GM12878 (cell line): ENCODE measurements at regions not wholly inside any gene's neighbourhood (a gene's known extent, or its start where the extent isn't known, plus 50 kb on each side); places are given as distances from the start of the nearest gene placed in this dataset.

Source experiments
- ATAC-seq: fragments of 200-7000 bp; cut with Tn5 transposase; 3 replicates; pipeline ENCODE4 v1.9.1; 2020; ENCODE audit warnings: mild to moderate bottlenecking, moderate library complexity
- BruUV-seq: library from RNA; stranded (reverse); fragments of 400-500 nt; replicated peaks from 2 replicates; lab custom pipeline; 2021; lab: Mats Ljungman, UMichigan
- CTCF ChIA-PET: fragments of 300-600 bp; sonication (Branson Sonifier 250); formaldehyde crosslinking; extraction: SDS; loops from one replicate; lab custom pipeline; 2021; ENCODE audit warnings: inconsistent platforms; lab: Yijun Ruan, JAX
- POLR2A ChIA-PET: fragments of 350-600 bp; formaldehyde crosslinking; extraction: SDS; loops from one replicate; lab custom pipeline; 2021; ENCODE audit warnings: inconsistent platforms; lab: Charles Lee
- RAD21 ChIA-PET: fragments of 300-600 bp; sonication (Branson Sonifier 250); formaldehyde crosslinking; loops from one replicate; lab custom pipeline; 2023; ENCODE audit warnings: antibody characterized with exemption; ENCODE audit not compliant: unreplicated experiment; lab: Charles Lee
- SMC1A ChIA-PET: fragments of 300-600 bp; sonication (Branson Sonifier 250); formaldehyde crosslinking; loops from one replicate; lab custom pipeline; 2023; ENCODE audit not compliant: unreplicated experiment, uncharacterized antibody; lab: Charles Lee
- DNase-seq: peaks from one replicate; pipeline ENCODE4 v3.0.0-alpha.2; 2011; ENCODE audit warnings: low read depth, low spot score
- FAIRE-seq: peaks from 3 replicates; lab custom pipeline; 2011; peaks lifted over from hg19 to GRCh38; lab: Jason Lieb, UNC
- H2AFZ ChIP-seq: 2 replicates; pipeline ENCODE4 v1.6.0; 2011; ENCODE audit warnings: low read depth, low read length, control low read depth; ENCODE audit not compliant: control insufficient read depth
- H3K27ac ChIP-seq: 2 replicates; pipeline ENCODE4 v1.5.1; 2011; ENCODE audit warnings: control low read depth; ENCODE audit not compliant: control insufficient read depth, insufficient read depth
- H3K27me3 ChIP-seq, 2 experiments: replicated peaks in 1 of 2; 2 replicates each; pipeline versions ENCODE4 v1.6.0 to v1.6.1; 2011; ENCODE audit warnings: low read length in 1 of 2; ENCODE audit not compliant: control insufficient read depth in 2 of 2, insufficient read depth in 2 of 2
- H3K36me3 ChIP-seq, 2 experiments: 2 replicates each; pipeline ENCODE4 v1.5.1; 2011; ENCODE audit warnings: low read length in 1 of 2; ENCODE audit not compliant: control insufficient read depth in 2 of 2, insufficient read depth in 2 of 2
- H3K4me1 ChIP-seq: 2 replicates; pipeline ENCODE4 v1.6.1; 2011; ENCODE audit warnings: mild to moderate bottlenecking, low read length, moderate library complexity, mixed read lengths; ENCODE audit not compliant: control insufficient read depth, insufficient read depth
- H3K4me2 ChIP-seq: 2 replicates; pipeline ENCODE4 v1.6.0; 2011; ENCODE audit warnings: control low read depth; ENCODE audit not compliant: control insufficient read depth, insufficient read depth
- H3K4me3 ChIP-seq: fragments of 200-600 bp; sonication (generic); 2 replicates; pipeline ENCODE4 v1.5.1; 2016
- H3K79me2 ChIP-seq: 2 replicates; pipeline ENCODE4 v1.6.0; 2011; ENCODE audit warnings: low read length; ENCODE audit not compliant: control insufficient read depth, insufficient read depth
- H3K9ac ChIP-seq: 2 replicates; pipeline ENCODE4 v1.8.0; 2011; ENCODE audit warnings: low read length, control low read depth, mixed read lengths; ENCODE audit not compliant: control insufficient read depth, insufficient read depth
- H3K9me3 ChIP-seq: replicated peaks from 3 replicates; pipeline ENCODE4 v1.5.1; 2011; ENCODE audit warnings: mild to moderate bottlenecking, low read length; ENCODE audit not compliant: control insufficient read depth, insufficient read depth
- H4K20me1 ChIP-seq: 2 replicates; pipeline ENCODE4 v1.6.0; 2011; ENCODE audit not compliant: control insufficient read depth, insufficient read depth
- BMI1 ChIP-seq: fragments of 450-650 bp; IDR thresholded peaks from 2 replicates; pipeline ENCODE4 v1.6.1; 2016; ENCODE audit warnings: mild to moderate bottlenecking, moderate library complexity, borderline replicate concordance
- CREB1 ChIP-seq: IDR thresholded peaks from 2 replicates; pipeline ENCODE4 v1.6.1; 2012; ENCODE audit warnings: low read depth, mild to moderate bottlenecking, inconsistent platforms
- IKZF1 ChIP-seq: fragments of 450-650 bp; conservative IDR thresholded peaks from 2 replicates; pipeline ENCODE4 v1.6.1; 2017; ENCODE audit warnings: antibody characterized with exemption, mild to moderate bottlenecking
- NR2F1 ChIP-seq: fragments of 450-650 bp; conservative IDR thresholded peaks from 2 replicates; pipeline ENCODE4 v1.6.1; 2017; ENCODE audit warnings: mild to moderate bottlenecking
- PAX5 ChIP-seq: IDR thresholded peaks from 2 replicates; pipeline ENCODE4 v1.6.1; 2011; ENCODE audit warnings: low read depth, low read length, borderline replicate concordance
- POU2F2 ChIP-seq: IDR thresholded peaks from 3 replicates; pipeline ENCODE4 v1.6.1; 2011; ENCODE audit warnings: low read depth, mild to moderate bottlenecking, low read length, borderline replicate concordance
- SUZ12 ChIP-seq: fragments of 200-600 bp; sonication (generic); IDR thresholded peaks from one replicate; pipeline ENCODE4 v1.6.1; 2018; ENCODE audit warnings: antibody characterized with exemption, mild to moderate bottlenecking; ENCODE audit not compliant: unreplicated experiment
- TCF12 ChIP-seq: IDR thresholded peaks from 2 replicates; pipeline ENCODE4 v1.6.1; 2011; ENCODE audit warnings: low read depth, mild to moderate bottlenecking, low read length
- ZNF622 ChIP-seq: fragments of 450-650 bp; IDR thresholded peaks from 2 replicates; pipeline ENCODE4 v1.6.1; 2017; ENCODE audit warnings: mild to moderate bottlenecking, inconsistent platforms
- WGBS: methylation state at CpG from one replicate; pipeline ENCODE4 v1.1.6; 2016; ENCODE audit warnings: low lambda C conversion rate; ENCODE audit not compliant: insufficient replicate concordance, insufficient coverage; ENCODE audit errors: missing lambda C conversion rate; 5-methylcytosine and 5-hydroxymethylcytosine counted together
- in situ Hi-C: fragments of 300-500 bp; cut with MboI; formaldehyde crosslinking; loops from 9 replicates; pipeline ENCODE4 v1.14.3; 2018; ENCODE audit warnings: mixed read lengths
- intact Hi-C: fragments of 100-400 bp; cut with micrococcal nuclease; formaldehyde crosslinking; loops from one replicate; pipeline ENCODE4 v1.14.2; 2022; ENCODE audit not compliant: unreplicated experiment
- TF ChIP-seq, protein P1 (sequence below): IDR thresholded peaks from 2 replicates; pipeline ENCODE4 v1.6.1; 2012; ENCODE audit warnings: low read depth, low read length, improper control_type of control experiment
- TF ChIP-seq, protein P2 (sequence below): IDR thresholded peaks from 2 replicates; pipeline ENCODE4 v1.6.1; 2012; ENCODE audit warnings: low read depth, low read length, improper control_type of control experiment
- TF ChIP-seq, protein P3 (sequence below): IDR thresholded peaks from 2 replicates; pipeline ENCODE4 v1.6.1; 2012; ENCODE audit warnings: mild to moderate bottlenecking, low read depth, low read length
- TF ChIP-seq, protein P4 (sequence below): IDR thresholded peaks from 2 replicates; pipeline ENCODE4 v1.6.1; 2011; ENCODE audit warnings: mild to moderate bottlenecking, low read depth, low read length, moderate library complexity; ENCODE audit not compliant: insufficient replicate concordance
- TF ChIP-seq, protein P5 (sequence below): fragments of 450-650 bp; IDR thresholded peaks from 2 replicates; pipeline ENCODE4 v1.6.1; 2018; ENCODE audit warnings: mild to moderate bottlenecking, low read depth, moderate library complexity; ENCODE audit not compliant: partially characterized antibody

DNA sequence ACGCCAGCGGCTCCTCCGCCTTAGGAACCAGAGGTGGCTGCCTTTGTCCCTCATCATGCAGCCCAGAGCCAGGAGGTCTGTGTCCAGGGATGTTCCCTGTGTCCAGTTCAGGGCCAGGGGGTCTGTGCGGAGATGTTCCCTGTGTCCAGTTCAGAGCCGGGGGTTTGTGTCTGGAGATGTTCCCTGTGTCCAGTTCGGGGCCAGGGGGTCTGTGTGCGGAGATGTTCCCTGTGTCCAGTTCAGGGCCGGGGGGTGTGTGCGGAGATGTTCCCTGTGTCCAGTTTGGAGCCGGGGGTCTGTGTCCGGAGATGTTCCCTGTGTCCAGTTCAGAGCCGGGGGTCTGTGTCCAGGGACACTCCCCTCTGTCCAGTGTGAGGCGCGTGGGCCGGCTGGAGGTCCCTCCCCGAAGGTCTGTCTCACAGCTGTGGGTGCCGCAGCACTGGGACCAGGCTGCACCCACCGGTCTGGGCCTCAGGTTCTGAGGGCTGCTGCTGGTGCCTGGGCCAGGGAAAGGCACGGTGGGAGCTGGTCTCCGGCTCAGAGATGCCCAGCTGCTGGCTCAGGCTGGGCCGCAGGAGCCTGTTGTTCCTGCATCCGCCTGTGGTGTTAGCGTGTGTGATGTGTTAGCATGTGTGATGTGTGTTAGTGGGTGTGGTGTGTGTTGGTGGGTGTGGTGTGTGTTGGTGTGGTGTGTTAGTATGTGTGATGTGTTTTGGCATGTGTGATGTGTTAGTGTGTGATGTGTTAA, 67.9 kb upstream of the CFAP46 start:
- H3K4me3 ChIP-seq: no peak overlapping the region
- in situ Hi-C loops: no loop called here
- no peaks in the 10 kb centered on the region for H3K4me1 ChIP-seq
- H3K79me2 ChIP-seq: no peaks in the 10 kb centered on the region
- H3K9me3 ChIP-seq: peaks cover 1% of the 10 kb centered on the region; the same call in 1 of the 3 replicates
- CTCF ChIA-PET: no interaction called here
- ATAC-seq: no peak
- intact Hi-C loops: no loop called here
- WGBS: 78% methylated on average over 23 of the region's 23 CpGs
- H3K9ac ChIP-seq: no peak overlapping the region
- no peaks in the 10 kb centered on the region for H3K36me3 ChIP-seq
- no peaks in the 10 kb centered on the region for H3K27me3 ChIP-seq
- H2AFZ ChIP-seq: no peak overlapping the region
- H3K27ac ChIP-seq: no peak overlapping the region
- TF ChIP-seq, protein P1, sequence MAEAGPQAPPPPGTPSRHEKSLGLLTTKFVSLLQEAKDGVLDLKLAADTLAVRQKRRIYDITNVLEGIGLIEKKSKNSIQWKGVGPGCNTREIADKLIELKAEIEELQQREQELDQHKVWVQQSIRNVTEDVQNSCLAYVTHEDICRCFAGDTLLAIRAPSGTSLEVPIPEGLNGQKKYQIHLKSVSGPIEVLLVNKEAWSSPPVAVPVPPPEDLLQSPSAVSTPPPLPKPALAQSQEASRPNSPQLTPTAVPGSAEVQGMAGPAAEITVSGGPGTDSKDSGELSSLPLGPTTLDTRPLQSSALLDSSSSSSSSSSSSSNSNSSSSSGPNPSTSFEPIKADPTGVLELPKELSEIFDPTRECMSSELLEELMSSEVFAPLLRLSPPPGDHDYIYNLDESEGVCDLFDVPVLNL: no peak
- TF ChIP-seq, protein P2, sequence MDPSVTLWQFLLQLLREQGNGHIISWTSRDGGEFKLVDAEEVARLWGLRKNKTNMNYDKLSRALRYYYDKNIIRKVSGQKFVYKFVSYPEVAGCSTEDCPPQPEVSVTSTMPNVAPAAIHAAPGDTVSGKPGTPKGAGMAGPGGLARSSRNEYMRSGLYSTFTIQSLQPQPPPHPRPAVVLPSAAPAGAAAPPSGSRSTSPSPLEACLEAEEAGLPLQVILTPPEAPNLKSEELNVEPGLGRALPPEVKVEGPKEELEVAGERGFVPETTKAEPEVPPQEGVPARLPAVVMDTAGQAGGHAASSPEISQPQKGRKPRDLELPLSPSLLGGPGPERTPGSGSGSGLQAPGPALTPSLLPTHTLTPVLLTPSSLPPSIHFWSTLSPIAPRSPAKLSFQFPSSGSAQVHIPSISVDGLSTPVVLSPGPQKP: no peak
- TF ChIP-seq SUZ12 (no peak), TCF12 (no peak), IKZF1 (no peak), ZNF622 (no peak), NR2F1 (no peak), POU2F2 (no peak), CREB1 (no peak), BMI1 (no peak), PAX5 (no peak)
- TF ChIP-seq, protein P3, sequence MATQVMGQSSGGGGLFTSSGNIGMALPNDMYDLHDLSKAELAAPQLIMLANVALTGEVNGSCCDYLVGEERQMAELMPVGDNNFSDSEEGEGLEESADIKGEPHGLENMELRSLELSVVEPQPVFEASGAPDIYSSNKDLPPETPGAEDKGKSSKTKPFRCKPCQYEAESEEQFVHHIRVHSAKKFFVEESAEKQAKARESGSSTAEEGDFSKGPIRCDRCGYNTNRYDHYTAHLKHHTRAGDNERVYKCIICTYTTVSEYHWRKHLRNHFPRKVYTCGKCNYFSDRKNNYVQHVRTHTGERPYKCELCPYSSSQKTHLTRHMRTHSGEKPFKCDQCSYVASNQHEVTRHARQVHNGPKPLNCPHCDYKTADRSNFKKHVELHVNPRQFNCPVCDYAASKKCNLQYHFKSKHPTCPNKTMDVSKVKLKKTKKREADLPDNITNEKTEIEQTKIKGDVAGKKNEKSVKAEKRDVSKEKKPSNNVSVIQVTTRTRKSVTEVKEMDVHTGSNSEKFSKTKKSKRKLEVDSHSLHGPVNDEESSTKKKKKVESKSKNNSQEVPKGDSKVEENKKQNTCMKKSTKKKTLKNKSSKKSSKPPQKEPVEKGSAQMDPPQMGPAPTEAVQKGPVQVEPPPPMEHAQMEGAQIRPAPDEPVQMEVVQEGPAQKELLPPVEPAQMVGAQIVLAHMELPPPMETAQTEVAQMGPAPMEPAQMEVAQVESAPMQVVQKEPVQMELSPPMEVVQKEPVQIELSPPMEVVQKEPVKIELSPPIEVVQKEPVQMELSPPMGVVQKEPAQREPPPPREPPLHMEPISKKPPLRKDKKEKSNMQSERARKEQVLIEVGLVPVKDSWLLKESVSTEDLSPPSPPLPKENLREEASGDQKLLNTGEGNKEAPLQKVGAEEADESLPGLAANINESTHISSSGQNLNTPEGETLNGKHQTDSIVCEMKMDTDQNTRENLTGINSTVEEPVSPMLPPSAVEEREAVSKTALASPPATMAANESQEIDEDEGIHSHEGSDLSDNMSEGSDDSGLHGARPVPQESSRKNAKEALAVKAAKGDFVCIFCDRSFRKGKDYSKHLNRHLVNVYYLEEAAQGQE: no peak
- TF ChIP-seq, protein P4, sequence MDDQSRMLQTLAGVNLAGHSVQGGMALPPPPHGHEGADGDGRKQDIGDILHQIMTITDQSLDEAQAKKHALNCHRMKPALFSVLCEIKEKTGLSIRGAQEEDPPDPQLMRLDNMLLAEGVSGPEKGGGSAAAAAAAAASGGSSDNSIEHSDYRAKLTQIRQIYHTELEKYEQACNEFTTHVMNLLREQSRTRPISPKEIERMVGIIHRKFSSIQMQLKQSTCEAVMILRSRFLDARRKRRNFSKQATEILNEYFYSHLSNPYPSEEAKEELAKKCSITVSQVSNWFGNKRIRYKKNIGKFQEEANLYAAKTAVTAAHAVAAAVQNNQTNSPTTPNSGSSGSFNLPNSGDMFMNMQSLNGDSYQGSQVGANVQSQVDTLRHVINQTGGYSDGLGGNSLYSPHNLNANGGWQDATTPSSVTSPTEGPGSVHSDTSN: no peak
- TF ChIP-seq, protein P5, sequence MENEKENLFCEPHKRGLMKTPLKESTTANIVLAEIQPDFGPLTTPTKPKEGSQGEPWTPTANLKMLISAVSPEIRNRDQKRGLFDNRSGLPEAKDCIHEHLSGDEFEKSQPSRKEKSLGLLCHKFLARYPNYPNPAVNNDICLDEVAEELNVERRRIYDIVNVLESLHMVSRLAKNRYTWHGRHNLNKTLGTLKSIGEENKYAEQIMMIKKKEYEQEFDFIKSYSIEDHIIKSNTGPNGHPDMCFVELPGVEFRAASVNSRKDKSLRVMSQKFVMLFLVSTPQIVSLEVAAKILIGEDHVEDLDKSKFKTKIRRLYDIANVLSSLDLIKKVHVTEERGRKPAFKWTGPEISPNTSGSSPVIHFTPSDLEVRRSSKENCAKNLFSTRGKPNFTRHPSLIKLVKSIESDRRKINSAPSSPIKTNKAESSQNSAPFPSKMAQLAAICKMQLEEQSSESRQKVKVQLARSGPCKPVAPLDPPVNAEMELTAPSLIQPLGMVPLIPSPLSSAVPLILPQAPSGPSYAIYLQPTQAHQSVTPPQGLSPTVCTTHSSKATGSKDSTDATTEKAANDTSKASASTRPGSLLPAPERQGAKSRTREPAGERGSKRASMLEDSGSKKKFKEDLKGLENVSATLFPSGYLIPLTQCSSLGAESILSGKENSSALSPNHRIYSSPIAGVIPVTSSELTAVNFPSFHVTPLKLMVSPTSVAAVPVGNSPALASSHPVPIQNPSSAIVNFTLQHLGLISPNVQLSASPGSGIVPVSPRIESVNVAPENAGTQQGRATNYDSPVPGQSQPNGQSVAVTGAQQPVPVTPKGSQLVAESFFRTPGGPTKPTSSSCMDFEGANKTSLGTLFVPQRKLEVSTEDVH: no peak
- TF ChIP-seq, all 136 proteins: peak for 0
- Histone ChIP-seq H4K20me1 (no peaks in the 10 kb centered on the region), H3K4me2 (no peak overlapping the region)
- ChIA-PET POLR2A (no interaction called here), SMC1A (no interaction called here), RAD21 (no interaction called here)
- FAIRE-seq: no peak
- no TSS peak for BruUV-seq
- no peak for DNase-seq
